CD4-positive, alpha-beta T cell treated with Interleukin-6 for 4 hours (primary cell): ENCODE measurements at regions not wholly inside any gene's neighbourhood (a gene's known extent, or its start where the extent isn't known, plus 50 kb on each side); places are given as distances from the start of the nearest gene placed in this dataset.
"Not testable (repeated sequence)": the region's sequence is repeated elsewhere in the genome, so short reads cannot be mapped to it uniquely, and the experiment has no call there.

Source experiments
- DNase-seq: peaks from one replicate; pipeline ENCODE4 v3.0.0-alpha.2; 2020; ENCODE audit warnings: mixed read lengths

DNA sequence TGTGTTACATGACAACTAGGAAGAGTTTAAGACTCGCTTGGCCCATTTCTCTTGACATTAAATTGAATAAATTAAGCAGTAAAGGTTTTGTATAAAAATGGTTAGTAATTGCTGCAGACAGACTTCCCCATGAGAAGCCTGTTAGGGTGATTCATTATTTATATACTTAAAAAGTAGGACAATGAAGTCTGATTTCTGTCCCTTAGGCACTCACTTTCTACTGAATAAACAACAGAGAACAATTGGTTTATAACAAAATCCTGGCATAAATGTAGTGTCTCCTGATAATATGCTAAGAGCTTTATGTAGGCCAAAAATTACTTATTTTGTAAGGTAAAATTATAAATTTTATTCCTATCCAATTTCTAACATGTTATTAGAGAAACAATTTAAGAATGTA lies 2138.5 kb upstream of the PCDH20 start:
- no peak for DNase-seq

DNA sequence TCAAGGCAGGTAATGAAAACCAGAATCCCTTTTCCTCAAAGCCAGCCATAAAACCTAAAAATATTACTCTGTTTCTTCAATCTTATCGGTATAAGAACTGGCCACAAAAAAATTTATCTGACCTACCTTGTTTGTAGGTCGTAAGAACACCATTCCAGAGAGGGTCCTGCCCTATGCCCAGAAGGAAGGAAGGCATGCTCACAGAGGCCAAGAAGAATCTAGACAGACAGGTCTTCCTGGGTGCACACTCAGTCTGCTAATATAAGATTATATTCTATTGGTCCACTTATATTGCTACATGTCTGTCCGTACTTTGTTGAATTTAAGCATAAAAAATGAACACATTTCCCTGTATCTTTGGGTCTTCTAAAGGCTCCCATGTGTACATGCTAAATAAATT lies 2136.1 kb upstream of the PCDH20 start:
- no peak for DNase-seq

DNA sequence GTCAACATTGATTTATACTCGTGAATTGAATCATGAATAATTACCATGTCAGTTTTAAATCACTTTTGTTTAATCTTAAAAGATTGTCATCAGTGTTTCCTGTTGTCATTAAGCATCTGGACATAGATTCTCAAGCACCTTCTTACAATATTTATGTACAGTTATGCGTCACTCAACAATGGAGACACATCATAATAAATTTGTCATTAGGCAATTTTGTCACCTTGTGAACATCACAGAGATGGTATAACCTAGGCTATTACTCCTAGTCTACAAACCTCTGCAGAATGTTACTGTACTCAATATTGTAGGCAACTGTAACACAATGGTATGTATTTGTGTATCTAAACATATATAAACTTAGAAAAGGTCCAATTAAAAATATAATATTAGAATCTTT lies 2130.9 kb upstream of the PCDH20 start:
- DNase-seq = no peak

DNA sequence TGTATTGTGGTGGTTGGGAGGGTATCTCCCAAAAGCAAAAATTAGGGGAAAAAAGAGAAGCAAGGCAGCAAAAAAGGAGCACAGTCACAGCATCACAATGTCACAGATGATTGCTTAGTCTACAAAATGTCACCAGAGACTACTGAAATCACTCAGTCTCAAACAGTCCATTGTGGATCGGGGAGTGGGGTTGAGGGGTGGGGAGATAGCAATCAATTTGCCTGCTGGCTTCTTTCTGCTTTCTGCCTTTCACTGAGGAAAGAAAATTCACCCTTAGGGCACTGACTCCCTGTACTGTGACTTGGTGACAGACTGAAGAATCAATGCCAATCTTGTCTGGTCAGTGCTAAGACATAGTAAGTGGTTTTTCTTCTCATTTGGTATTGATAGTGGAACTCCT lies 2127.1 kb upstream of the PCDH20 start:
- no peak for DNase-seq

DNA sequence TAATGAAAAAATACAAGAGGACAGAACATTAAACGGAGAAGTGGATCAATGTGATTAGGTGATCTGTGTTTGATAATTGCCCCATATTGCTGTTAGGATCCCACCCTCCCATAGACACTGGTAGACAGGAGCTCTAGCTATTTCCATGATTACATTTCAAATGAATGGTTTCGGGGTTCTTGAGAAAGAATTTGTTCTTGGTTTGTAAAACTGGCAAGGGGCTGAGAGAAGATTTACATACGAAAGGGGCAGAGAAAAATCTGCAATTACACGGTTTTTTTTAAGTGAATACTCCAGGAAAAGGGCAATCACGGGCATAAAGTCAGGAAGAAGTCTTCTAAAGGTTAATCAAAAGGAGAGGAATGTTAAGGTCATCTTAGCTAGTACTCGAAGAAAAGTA lies 2125.7 kb upstream of the PCDH20 start:
- DNase-seq = no peak

DNA sequence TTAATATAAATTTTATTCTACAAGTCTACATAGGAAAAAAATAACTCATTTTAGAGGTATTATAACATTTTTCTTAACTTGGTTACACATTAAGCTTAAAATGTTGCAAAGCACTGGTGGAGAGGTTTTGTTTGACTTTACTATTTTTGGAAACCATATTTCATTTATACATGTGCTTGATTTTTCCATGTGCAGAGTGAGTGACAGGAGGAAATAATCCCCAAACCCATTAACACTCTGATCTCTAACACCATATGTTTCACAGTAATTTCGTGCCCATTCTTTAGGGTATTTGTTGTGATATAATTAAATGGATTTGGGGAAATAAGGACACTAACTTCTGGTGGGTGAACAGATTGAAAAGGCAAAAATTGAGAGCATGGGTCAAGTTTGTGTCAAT lies 2124.4 kb upstream of the PCDH20 start:
- no peak for DNase-seq

DNA sequence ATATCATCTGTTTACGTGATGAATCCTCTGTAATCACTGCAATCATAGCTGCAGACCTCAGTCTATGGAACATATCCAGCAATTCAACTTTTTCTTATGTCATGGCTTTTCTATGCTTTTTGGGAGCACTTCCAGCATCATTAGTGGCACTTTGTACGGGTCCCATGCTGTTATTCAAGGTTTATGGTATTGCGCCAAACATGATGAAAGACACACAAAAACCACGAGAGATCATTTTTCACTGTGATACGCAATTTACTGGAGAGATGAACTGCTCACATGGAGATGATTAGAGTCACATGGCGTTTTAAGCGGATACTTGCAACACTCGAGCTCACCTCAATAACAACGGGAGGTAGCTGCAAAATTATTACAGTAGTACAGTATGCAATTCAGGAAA lies 2101.7 kb upstream of the PCDH20 start:
- no peak for DNase-seq

DNA sequence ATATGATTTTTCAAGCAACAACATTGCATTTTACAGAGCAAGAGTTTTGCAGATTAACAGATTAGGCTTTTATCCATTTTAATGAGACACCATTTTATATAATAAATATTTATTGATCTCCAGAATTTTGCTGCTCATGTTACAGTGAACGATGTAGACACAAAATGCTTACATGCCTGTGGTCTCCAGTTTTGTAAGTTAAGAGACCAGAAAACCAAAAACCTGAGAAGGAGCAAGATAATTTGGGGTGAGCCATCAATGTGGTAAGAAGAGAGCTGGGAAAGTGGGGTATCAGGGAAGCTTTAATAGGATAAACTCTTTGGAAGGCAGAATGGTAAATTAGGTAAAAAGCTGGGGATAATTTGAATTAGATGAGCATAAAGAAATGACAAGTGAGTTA lies 2100.5 kb upstream of the PCDH20 start:
- DNase-seq = no peak

DNA sequence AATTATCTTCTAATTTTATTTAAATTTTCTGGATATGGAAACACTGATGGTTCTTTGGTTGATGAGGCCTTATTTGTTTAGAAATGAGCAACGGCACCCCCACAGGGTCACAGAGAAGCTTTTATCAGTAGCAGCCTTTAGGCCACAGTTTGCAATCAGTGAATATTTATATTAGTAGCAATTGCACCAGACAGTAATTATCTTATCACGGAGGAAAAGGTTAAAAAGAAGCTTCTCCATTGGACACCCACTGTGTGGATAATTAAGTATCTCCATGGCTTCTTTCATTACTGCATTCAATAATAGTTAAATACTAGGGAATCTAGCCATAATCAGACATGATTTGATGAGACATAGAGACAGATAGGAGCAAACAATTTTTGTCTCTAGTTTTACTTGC lies 2099.2 kb upstream of the PCDH20 start:
- no peak for DNase-seq

DNA sequence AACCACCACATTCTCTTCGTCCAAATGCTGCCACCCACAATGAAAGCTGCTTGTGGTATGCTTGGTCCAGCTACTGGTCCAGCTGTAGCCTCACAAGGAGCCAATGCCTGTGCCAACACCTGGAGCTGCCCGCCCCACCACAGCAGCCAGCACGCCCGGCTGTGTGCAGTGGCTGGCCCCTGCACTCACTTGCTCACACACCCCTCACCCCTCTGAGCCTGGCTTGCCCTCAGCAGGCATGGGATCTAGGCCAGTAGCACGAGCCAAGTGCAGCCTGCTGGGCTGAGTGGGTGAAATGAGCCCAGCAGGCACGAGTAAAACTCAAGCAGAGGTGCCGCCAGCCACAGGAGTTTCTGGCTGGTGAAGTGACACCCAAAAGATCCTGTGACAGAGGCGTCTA lies 2096.4 kb upstream of the PCDH20 start:
- DNase-seq = no peak

DNA sequence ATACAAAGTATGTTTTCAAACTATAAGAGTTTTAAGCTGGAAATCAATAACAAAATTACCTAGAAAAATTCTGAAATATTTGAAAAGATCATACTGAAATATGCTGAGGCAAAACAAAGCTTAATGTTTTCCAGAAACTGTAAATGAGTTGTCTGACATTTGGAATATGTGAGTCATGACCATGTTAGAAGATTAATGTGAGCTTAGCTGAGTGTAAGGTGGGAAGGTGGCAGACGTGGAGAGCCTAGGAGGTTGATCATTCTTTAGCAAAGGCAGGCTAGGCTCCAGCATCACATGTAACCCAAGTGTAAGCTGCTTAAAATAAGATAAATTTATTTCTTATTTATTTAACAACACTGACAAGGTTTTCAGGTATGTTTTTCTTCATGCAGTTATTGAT lies 2086.1 kb upstream of the PCDH20 start:
- DNase-seq = no peak

DNA sequence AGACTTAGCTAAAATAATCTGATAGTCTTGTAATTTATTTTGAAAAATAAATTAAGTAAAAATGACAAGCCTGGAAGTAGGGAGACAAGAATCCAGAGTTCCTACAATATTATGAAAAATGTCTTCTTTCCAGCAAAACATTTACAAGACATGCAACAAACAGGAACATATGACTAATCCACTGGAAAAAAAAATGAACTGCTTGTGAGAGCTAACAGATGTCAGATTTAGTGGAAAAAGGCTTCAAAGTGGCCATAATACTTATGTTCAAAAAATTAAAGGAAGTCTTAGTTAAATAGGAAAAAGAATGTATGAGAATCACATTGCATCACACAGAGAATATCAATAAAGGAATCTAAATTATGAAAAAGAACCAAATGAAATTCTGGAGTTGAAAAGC lies 2082.0 kb upstream of the PCDH20 start:
- DNase-seq = no peak

DNA sequence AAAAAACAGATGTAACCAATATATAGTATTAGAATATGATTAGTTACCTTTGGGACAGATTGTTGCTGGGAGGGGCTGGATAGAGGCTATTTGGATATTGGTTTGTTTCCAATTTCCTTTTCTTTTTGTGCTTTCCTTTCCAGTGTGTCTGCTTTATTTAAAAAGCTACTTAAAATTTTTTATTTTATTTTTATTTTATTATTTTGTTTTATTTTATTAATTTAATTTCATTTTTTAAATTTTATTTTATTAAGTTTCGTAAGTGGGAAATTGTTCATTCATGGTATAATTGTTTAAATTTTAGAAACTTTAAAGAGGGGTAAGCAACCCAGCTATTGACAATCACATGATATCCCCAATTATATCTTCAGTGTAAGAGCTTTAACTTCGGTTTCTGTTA lies 2077.0 kb upstream of the PCDH20 start:
- DNase-seq = no peak

DNA sequence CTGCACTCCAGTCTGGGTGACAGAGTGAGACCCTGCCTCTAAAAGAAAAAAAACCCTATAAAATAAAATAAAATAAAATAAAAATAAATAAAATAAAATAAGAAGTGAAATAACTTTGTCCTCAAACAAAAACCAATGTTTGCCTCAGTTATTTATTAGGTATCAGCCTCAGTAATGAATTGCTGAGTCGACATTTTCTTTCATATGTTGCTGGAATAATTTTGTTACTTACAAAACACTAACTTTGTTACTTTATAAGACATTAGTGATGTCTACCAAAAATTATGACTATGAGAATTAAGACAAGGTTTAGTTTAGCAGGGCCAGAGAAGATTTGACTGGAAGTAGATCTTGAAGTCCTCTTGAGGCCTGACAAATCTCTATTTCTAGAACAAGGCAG lies 2074.5 kb upstream of the PCDH20 start:
- DNase-seq = no peak

DNA sequence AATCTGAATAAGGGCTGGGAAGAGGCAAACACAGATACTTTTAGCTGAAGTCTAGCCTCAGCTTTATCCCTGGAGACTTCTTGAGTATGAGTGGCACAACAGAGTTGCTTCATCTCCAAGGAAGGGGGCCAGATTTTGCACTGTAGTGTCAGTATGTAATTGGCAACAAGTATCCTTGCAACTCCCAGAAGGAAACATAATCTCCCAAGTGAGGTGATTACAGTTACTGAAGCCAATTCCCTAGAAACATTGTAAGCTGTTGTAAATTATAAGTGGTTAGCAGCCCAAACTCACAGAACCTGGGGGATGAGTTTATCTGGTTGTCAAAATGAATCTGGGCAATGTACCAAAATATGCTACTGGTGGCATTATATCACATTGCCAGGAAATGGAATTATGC lies 2065.7 kb upstream of the PCDH20 start:
- DNase-seq = no peak

DNA sequence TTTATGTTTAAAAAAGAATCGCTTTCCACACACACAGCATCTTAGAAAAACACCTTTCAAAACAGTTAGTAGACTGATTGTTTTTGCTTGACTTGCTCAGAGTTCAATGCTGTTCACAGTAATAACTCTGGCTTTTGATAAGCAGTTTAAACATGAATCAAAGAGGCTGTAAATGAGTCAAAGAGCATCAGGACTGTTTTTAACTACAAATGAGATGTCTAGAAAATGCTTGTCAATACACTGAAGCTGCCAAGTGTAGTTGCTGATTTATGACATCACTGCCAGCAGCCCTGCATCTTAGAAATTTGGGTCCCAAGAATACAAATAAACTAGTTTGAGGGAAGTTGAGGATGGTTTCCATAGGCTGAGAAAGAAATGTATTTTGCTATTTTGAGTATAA lies 2057.1 kb upstream of the PCDH20 start:
- no peak for DNase-seq

DNA sequence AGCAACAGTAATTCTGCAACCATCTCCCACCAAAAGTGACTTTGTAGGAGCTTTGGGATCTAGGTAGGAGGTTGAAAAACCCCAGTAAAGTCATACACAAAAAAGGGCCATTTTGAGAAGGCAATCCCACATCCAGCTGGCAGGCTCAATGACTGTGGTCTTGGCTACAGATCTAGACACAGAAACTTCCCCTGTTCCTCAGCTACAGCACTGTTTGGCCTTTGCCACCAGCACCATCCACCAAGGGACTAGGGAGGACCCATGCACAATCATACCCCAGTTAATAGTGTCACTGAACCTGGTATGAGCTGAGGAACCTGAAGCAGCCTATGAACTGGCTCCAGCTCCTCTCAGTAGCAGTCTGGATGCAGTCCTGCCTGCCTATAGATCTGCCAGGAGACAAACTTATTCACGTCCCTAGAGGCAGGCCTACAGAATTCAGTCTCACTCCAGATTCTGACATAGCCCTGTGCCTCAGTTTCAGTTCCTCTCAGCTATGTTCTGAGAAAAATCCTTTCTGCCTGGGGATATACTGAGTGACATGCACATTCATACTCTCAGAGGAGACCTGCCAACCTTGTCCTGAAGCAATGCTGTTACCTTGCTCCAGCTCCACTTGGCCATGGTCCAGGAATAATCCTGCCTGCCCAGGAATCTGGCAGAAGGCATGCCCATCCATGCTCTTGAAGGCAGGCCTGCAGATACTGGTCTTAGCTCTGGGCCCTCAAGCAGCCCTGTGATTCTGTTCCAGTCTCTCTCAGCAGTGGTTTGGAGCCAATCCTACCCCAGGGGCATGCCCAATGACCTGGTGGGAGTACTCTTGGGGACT lies 2048.3 kb upstream of the PCDH20 start:
- DNase-seq = no peak

DNA sequence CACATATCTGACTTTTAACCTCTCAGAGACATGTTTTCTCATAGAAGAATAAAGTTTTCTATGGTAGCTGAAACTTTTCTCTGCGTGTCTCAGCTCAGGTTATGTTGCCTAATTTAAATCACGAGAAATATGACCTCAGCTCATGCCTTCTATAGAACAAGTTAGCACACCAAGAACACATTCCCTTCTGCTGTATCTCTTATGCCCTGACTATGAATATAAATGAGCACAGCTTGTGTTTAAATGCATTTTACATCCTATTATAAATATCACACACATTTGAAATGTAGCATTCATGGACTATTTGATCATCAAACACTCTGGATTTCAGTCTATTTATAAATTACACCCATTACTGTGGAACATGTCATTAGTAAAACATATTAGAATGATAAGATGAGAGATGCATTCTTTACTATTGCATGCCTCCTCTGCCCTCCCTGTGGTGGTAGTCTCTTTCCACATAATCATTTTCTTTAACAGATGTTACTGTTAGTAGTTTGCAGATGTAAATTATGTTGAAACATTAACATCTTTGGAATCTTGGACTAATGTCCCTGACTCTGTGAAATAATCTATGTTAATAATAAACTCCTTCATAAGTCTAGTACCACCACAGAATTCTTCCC lies 2044.9 kb upstream of the PCDH20 start:
- no peak for DNase-seq

DNA sequence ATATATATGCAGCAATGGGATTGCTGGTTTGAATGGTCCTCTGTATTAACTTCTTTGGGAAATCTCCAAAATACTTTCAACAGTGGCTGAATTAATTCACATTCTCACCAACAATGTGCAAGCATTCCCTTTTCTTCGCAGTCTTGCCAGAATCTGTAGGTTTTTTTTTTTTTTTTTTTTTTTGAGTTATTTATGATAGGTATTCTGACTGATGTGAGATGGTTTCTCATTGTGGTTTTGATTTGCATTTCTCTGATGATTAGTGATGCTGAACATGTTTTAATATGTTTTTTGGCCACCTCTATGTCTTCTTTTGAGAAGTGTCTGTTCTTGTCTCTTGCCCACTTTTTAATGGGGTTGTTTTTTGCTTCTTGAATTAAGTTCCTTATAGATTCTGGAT lies 2041.5 kb upstream of the PCDH20 start:
- DNase-seq = no peak

DNA sequence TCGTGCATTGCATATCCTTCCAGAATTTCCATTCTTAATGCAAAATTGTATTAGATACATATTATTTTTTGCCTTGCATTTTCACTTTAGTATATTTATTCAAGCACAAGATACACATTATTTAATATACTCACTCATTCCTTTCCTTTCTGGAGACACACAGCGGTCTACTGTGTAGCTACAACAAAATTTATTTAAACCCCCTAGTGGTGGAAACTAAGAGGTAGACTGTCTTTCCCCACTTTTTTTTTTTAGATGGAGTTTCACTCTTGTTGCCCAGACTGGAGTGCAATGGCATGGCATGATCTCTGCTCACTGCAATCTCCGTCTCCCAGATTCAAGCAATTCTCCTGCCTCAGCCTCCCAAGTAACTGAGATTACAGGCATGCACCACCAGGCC lies 2040.3 kb upstream of the PCDH20 start:
- no peak for DNase-seq

DNA sequence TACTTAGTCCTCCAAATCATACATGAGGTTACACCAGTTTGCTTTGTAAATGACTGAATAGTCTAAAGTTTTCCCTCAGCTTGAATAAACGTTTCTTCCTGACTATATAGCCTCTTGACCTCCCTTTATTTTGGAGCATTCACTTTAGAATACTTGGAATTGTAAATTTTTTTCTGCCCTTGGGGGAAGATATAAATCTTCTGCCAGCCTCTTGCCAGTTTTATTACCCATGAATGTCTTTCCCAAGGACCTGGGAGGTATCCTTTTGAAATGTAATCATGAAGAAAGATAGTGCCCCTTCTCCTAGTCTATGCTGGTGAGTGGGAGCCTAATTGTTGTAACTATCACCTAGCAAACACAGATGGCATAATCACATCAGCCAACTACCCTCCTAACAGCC lies 2033.9 kb upstream of the PCDH20 start:
- no peak for DNase-seq

DNA sequence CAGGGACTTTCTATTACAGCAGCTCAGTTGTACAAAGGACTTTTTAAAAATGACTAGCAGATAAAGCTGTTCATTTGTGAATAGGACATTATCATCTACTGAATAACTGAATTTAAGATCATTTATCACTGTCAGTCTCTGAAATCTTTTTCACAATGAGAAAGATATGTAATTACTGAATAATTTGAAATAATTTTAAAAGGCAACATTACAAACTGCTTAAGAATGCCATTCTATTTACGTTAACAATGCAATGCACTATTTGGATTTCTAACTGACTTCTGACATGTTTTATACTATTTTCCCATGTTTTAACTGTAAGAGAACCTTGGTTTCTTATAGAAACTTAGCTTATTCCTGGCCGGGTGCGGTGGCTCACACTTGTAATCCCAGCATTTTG lies 2033.0 kb upstream of the PCDH20 start:
- no peak for DNase-seq

DNA sequence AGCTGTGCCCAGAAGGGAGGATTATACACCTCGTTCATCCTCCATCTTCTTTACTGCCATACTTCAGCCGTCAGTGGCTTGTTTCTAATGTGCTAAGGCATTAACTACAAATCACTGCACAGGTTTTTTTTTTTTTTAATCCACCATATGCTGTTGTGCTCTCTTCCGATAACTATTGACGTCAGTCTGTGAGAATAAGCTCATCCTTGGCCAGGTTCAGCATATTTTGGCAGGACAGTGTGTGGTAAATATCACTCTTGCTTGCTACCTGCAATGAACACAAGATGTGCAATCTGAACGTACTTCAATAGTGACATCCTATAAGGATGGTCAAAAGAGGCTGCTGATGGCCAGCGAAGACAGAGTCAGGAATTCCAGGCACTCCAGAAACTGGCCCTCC lies 2030.7 kb upstream of the PCDH20 start:
- no peak for DNase-seq

DNA sequence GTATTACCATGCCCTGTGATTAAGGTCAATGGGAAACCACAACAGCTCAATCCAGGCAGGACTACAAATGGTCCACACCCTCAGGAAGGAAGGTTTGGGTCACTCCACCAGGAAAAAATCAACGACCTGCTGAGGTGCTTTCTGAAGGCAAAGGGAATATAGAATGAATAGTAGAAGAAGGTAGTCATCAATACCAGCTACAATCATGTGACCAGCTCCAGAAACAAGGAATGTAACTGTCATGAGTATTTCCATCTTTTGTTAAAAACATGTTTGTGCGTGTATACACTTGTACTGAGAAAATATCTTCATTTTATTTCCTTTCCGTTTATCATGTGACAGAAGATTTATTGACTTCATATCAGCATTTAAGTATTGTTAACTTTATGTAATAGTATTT lies 2028.6 kb upstream of the PCDH20 start:
- not testable (repeated sequence) for DNase-seq

DNA sequence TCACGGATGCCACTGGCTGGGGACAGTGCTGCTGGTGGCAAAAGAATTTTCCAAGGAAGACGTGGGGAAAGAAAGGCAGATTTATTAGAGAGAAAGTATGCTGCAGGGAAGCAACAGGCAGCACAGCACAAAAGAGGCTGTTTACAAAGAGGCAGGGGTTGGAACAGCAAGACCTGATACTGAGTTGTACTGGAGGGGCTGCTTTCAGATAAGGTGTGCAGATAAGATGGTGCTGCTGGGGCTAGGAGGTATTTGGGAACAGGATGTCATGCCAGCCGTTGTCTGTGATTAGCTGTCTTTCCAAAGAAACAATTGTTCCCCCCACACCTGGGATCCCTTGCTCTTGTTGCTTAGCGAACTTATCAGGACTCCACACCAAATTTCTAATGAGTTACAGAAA lies 2023.3 kb upstream of the PCDH20 start:
- DNase-seq = no peak
